K562 (cell line): ENCODE measurements at regions not wholly inside any gene's neighbourhood (a gene's known extent, or its start where the extent isn't known, plus 50 kb on each side); places are given as distances from the start of the nearest gene placed in this dataset.

Source experiments
- ATAC-seq: fragments of 200-7000 bp; cut with Tn5 transposase; 3 replicates; pipeline ENCODE4 v1.9.1; 2020; ENCODE audit warnings: moderate library complexity
- BruUV-seq: library from RNA; stranded (reverse); fragments of 400-500 nt; replicated peaks from 2 replicates; lab custom pipeline; 2021; lab: Mats Ljungman, UMichigan
- CTCF ChIA-PET: fragments of 300-600 bp; formaldehyde crosslinking; extraction: SDS; loops from one replicate; lab custom pipeline; 2021; ENCODE audit warnings: low intra/inter-chr PET ratio; lab: Yijun Ruan, JAX
- POLR2A ChIA-PET: fragments of 300-600, 350-650 bp; sonication (Branson Sonifier 250); formaldehyde crosslinking; extraction: SDS; loops from one replicate; lab custom pipeline; 2021; ENCODE audit warnings: antibody characterized with exemption, inconsistent platforms; lab: Yijun Ruan, JAX
- DNase-seq, 4 experiments: peaks; one replicate each; pipeline versions ENCODE4 v3.0.0 to v3.0.0-alpha.2; 2011 to 2018; ENCODE audit warnings: low spot score in 3 of 4, mixed read lengths in 3 of 4; ENCODE audit errors: extremely low read depth in 1 of 4
- FAIRE-seq: peaks from 2 replicates; lab custom pipeline; 2011; peaks lifted over from hg19 to GRCh38; lab: Jason Lieb, UNC
- H2AFZ ChIP-seq: 2 replicates; pipeline ENCODE4 v1.6.0; 2011; ENCODE audit warnings: low read depth, low read length, control low read depth, inconsistent platforms
- H3K27ac ChIP-seq: fragments of 200-600 bp; 3 replicates; pipeline ENCODE4 v1.8.0; 2011; ENCODE audit warnings: low read depth, mild to moderate bottlenecking, control low read depth, inconsistent platforms, low read length, moderate library complexity, mixed read lengths; ENCODE audit errors: extremely low read depth
- H3K27me3 ChIP-seq, 2 experiments: fragments of 300-600 bp in 1 of 2; 2 replicates in 1 of 2; 3 replicates in 1 of 2; pipeline versions ENCODE4 v1.6.0 to v1.8.0; 2011; ENCODE audit warnings: inconsistent platforms in 2 of 2, low read length in 2 of 2, mild to moderate bottlenecking in 1 of 2, mixed read lengths in 1 of 2, moderate library complexity in 1 of 2; ENCODE audit not compliant: control insufficient read depth in 2 of 2, insufficient read depth in 2 of 2
- H3K36me3 ChIP-seq: fragments of 300-600 bp; 3 replicates; pipeline ENCODE4 v1.8.0; 2011; ENCODE audit warnings: mild to moderate bottlenecking, low read length, inconsistent platforms; ENCODE audit not compliant: control insufficient read depth, insufficient read depth
- H3K4me1 ChIP-seq, 2 experiments: fragments of 200-600 bp in 1 of 2; replicated peaks in 1 of 2; 2 replicates in 1 of 2; 3 replicates in 1 of 2; pipeline versions ENCODE4 v1.5.1 to v1.8.0; 2011; ENCODE audit warnings: inconsistent platforms in 2 of 2, low read length in 2 of 2, mild to moderate bottlenecking in 1 of 2, mixed read lengths in 1 of 2, moderate library complexity in 1 of 2; ENCODE audit not compliant: control insufficient read depth in 2 of 2, insufficient read depth in 2 of 2
- H3K4me2 ChIP-seq: 2 replicates; pipeline ENCODE4 v1.6.1; 2011; ENCODE audit warnings: low read length, control low read depth, inconsistent platforms, mixed read lengths; ENCODE audit not compliant: insufficient read depth
- H3K4me3 ChIP-seq: fragments of 200-600 bp; sonication (generic), shearing (Covaris generic); 2 replicates; pipeline ENCODE4 v1.5.1; 2016; ENCODE audit warnings: control low read depth, inconsistent platforms
- H3K79me2 ChIP-seq: fragments of 200-600 bp; 3 replicates; pipeline ENCODE4 v1.8.0; 2011; ENCODE audit warnings: low read length, inconsistent platforms; ENCODE audit not compliant: control insufficient read depth, insufficient read depth
- H3K9ac ChIP-seq, 2 experiments: 2 replicates each; pipeline versions ENCODE4 v1.6.0 to v1.6.1; 2011; ENCODE audit warnings: low read depth in 2 of 2, low read length in 2 of 2, control low read depth in 1 of 2, inconsistent platforms in 1 of 2, mild to moderate bottlenecking in 1 of 2, mixed read lengths in 1 of 2; ENCODE audit not compliant: insufficient read depth in 1 of 2
- H3K9me1 ChIP-seq: one replicate; pipeline ENCODE4 v1.6.0; 2011; ENCODE audit warnings: inconsistent platforms, mild to moderate bottlenecking, low read length, moderate library complexity; ENCODE audit not compliant: control insufficient read depth, insufficient read depth
- H3K9me3 ChIP-seq: replicated peaks from 2 replicates; pipeline ENCODE4 v1.5.1; 2011; ENCODE audit warnings: low read depth, low read length, inconsistent platforms; ENCODE audit not compliant: control insufficient read depth, insufficient read depth
- H4K20me1 ChIP-seq: replicated peaks from 2 replicates; pipeline ENCODE4 v1.6.1; 2011; ENCODE audit warnings: low read length, inconsistent platforms, mixed read lengths; ENCODE audit not compliant: control insufficient read depth, insufficient read depth
- DIDO1 ChIP-seq: fragments of 450-650 bp; IDR thresholded peaks from 2 replicates; pipeline ENCODE4 v1.6.1; 2016; ENCODE audit warnings: low read depth, missing biosample characterization, missing genetic modification characterization
- HNRNPK ChIP-seq: fragments of 200-400 bp; formaldehyde crosslinking; IDR thresholded peaks from one replicate; pipeline ENCODE4 v1.6.1; 2018; ENCODE audit warnings: mild to moderate bottlenecking, low read depth, low read length; ENCODE audit not compliant: poor library complexity, severe bottlenecking
- KLF1 ChIP-seq: fragments of 450-650 bp; IDR thresholded peaks from 2 replicates; pipeline ENCODE4 v1.6.1; 2016; ENCODE audit warnings: missing genetic modification characterization, missing compliant biosample characterization
- NR3C1 ChIP-seq: sonication (generic); formaldehyde crosslinking; IDR thresholded peaks from 2 replicates; pipeline ENCODE4 v1.8.1; 2022; ENCODE audit warnings: missing genetic modification reagents
- RAD21 ChIP-seq, 2 experiments: fragments of 250-450 bp in 1 of 2; fragments of 450-650 bp in 1 of 2; sonication (Bioruptor Pico) in 1 of 2; formaldehyde crosslinking in 1 of 2; IDR thresholded peaks in 1 of 2; conservative IDR thresholded peaks in 1 of 2; 2 replicates each; pipeline versions ENCODE4 v1.4.0 to v1.8.0; 2020 to 2022; ENCODE audit warnings: mild to moderate bottlenecking in 2 of 2, moderate library complexity in 1 of 2
- ZNF830 ChIP-seq: fragments of 250-450 bp; sonication (Bioruptor Pico); IDR thresholded peaks from 2 replicates; pipeline ENCODE4 v1.5.0; 2021; ENCODE audit warnings: mild to moderate bottlenecking
- WGBS: fragments of 100-300 bp; shearing (Covaris generic); methylation state at CpG from one replicate; pipeline ENCODE4 v1.1.6; 2016; ENCODE audit warnings: low coverage, mixed read lengths; ENCODE audit not compliant: insufficient coverage; ENCODE audit errors: missing lambda C conversion rate; 5-methylcytosine and 5-hydroxymethylcytosine counted together
- in situ Hi-C: fragments of 300-500 bp; cut with MboI; formaldehyde crosslinking; loops from 4 replicates; pipeline ENCODE4 v1.15.0; 2018; ENCODE audit warnings: inconsistent platforms, mixed read lengths
- intact Hi-C: fragments of 100-400 bp; cut with micrococcal nuclease; formaldehyde crosslinking; loops from 2 replicates; pipeline ENCODE4 v1.14.2; 2022
- TF ChIP-seq, protein P1 (sequence below): fragments of 450-650 bp; conservative IDR thresholded peaks from 2 replicates; pipeline ENCODE4 v1.6.1; 2016; ENCODE audit warnings: missing genetic modification characterization, low read depth, mild to moderate bottlenecking, missing compliant biosample characterization, moderate library complexity
- TF ChIP-seq, protein P2 (sequence below): fragments of 150-350 bp; IDR thresholded peaks from 2 replicates; pipeline ENCODE4 v1.6.1; 2014; ENCODE audit warnings: low read depth, mild to moderate bottlenecking, low read length, borderline replicate concordance
- TF ChIP-seq, protein P3 (sequence below): fragments of 450-650 bp; formaldehyde crosslinking; IDR thresholded peaks from 2 replicates; pipeline ENCODE4 v1.4.0; 2022; ENCODE audit warnings: missing genetic modification characterization
- TF ChIP-seq, protein P4 (sequence below): fragments of 250-450 bp; sonication (Bioruptor Pico); IDR thresholded peaks from 2 replicates; pipeline ENCODE4 v1.9.0; 2021; ENCODE audit warnings: mild to moderate bottlenecking

DNA sequence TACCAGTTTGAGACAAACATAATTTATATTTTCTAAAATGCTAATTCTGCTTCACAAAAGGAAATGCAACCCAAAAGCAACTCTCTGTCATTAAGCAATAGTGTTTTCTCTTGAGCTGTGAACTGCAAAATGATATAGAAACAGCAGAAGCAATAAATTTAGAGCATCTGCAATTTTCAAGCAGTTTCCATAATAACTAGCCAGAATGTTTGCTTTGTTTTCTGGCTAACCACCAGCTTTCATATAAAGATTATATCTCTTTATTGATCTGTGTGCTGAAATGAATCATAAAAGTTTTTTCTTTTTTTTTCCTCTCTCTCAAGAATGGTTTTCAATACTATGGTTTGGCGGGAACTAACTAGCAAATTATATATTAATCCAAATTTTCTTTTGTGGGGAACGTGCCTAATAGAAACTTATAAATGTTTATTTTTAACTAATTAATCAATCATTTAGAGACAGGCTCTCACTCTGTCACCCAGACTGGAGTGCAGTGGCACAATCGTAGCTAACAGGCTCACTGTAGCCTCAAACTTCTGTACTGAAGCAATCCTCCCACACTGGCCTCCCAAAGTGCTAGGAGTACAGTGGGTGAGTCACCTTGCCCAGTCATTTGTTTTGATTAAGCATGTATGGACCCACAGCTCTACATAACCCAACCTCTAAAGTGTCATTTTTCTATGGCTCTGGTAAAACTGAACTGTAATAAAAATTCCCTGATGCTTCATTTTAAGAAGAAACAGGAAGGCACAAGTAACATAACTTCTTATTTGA is 830.1 kb upstream of the MGAT4C start:
- CTCF ChIA-PET = no interaction called here
- Histone ChIP-seq H3K27ac (no peak overlapping the region), H2AFZ (no peak overlapping the region), H3K4me3 (no peak overlapping the region), H3K27me3 (no peaks in the 10 kb centered on the region), H4K20me1 (no peaks in the 10 kb centered on the region), H3K36me3 (no peaks in the 10 kb centered on the region), H3K9me1 (no peaks in the 10 kb centered on the region), H3K4me1 (no peaks in the 10 kb centered on the region), H3K9ac (no peak overlapping the region), H3K4me2 (no peak overlapping the region), H3K79me2 (no peaks in the 10 kb centered on the region), H3K9me3 (no peaks in the 10 kb centered on the region)
- TF ChIP-seq ZNF830 (CRISPR knock-in tag) = no peak
- TF ChIP-seq RAD21 (CRISPR knock-in tag; conservative IDR thresholded peaks at IDR 0.05 in 1 of 2, IDR thresholded peaks at IDR 0.05 in 1 of 2) = no peak
- TF ChIP-seq KLF1 (tag) = no peak
- TF ChIP-seq, protein P1, sequence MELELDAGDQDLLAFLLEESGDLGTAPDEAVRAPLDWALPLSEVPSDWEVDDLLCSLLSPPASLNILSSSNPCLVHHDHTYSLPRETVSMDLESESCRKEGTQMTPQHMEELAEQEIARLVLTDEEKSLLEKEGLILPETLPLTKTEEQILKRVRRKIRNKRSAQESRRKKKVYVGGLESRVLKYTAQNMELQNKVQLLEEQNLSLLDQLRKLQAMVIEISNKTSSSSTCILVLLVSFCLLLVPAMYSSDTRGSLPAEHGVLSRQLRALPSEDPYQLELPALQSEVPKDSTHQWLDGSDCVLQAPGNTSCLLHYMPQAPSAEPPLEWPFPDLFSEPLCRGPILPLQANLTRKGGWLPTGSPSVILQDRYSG (tag) = no peak
- TF ChIP-seq NR3C1 (CRISPR knock-in tag) = no peak
- TF ChIP-seq, protein P2, sequence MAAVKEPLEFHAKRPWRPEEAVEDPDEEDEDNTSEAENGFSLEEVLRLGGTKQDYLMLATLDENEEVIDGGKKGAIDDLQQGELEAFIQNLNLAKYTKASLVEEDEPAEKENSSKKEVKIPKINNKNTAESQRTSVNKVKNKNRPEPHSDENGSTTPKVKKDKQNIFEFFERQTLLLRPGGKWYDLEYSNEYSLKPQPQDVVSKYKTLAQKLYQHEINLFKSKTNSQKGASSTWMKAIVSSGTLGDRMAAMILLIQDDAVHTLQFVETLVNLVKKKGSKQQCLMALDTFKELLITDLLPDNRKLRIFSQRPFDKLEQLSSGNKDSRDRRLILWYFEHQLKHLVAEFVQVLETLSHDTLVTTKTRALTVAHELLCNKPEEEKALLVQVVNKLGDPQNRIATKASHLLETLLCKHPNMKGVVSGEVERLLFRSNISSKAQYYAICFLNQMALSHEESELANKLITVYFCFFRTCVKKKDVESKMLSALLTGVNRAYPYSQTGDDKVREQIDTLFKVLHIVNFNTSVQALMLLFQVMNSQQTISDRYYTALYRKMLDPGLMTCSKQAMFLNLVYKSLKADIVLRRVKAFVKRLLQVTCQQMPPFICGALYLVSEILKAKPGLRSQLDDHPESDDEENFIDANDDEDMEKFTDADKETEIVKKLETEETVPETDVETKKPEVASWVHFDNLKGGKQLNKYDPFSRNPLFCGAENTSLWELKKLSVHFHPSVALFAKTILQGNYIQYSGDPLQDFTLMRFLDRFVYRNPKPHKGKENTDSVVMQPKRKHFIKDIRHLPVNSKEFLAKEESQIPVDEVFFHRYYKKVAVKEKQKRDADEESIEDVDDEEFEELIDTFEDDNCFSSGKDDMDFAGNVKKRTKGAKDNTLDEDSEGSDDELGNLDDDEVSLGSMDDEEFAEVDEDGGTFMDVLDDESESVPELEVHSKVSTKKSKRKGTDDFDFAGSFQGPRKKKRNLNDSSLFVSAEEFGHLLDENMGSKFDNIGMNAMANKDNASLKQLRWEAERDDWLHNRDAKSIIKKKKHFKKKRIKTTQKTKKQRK = no peak
- TF ChIP-seq, protein P3, sequence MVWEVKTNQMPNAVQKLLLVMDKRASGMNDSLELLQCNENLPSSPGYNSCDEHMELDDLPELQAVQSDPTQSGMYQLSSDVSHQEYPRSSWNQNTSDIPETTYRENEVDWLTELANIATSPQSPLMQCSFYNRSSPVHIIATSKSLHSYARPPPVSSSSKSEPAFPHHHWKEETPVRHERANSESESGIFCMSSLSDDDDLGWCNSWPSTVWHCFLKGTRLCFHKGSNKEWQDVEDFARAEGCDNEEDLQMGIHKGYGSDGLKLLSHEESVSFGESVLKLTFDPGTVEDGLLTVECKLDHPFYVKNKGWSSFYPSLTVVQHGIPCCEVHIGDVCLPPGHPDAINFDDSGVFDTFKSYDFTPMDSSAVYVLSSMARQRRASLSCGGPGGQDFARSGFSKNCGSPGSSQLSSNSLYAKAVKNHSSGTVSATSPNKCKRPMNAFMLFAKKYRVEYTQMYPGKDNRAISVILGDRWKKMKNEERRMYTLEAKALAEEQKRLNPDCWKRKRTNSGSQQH (CRISPR knock-in tag) = no peak
- TF ChIP-seq HNRNPK = no peak
- TF ChIP-seq, protein P4, sequence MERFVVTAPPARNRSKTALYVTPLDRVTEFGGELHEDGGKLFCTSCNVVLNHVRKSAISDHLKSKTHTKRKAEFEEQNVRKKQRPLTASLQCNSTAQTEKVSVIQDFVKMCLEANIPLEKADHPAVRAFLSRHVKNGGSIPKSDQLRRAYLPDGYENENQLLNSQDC (CRISPR knock-in tag) = no peak
- TF ChIP-seq DIDO1 (tag) = no peak
- intact Hi-C loops = no loop called here
- ATAC-seq (no peak), FAIRE-seq (no peak), DNase-seq (no peak)
- in situ Hi-C loops = no loop called here
- POLR2A ChIA-PET = no interaction called here
- WGBS = 0% methylated on average over 3 of the region's 3 CpGs
- BruUV-seq = no TSS peak
